ENCODE measurements at regions not wholly inside any gene's neighbourhood (a gene's known extent, or its start where the extent isn't known, plus 50 kb on each side); places are given as distances from the start of the nearest gene placed in this dataset.
"Not testable (repeated sequence)": the region's sequence is repeated elsewhere in the genome, so short reads cannot be mapped to it uniquely, and the experiment has no call there.

GRCh38 chr19:30686826-30687566, 314.8 kb downstream of the ZNF536 start:
- no peak for DNase-seq (ENCODE audit: low read depth in 1 of 2, low spot score in 1 of 2)

GRCh38 chr19:30686176-30686820, 314.1 kb downstream of the ZNF536 start:
- no peak for DNase-seq (ENCODE audit: low read depth in 1 of 2, low spot score in 1 of 2)

DNA sequence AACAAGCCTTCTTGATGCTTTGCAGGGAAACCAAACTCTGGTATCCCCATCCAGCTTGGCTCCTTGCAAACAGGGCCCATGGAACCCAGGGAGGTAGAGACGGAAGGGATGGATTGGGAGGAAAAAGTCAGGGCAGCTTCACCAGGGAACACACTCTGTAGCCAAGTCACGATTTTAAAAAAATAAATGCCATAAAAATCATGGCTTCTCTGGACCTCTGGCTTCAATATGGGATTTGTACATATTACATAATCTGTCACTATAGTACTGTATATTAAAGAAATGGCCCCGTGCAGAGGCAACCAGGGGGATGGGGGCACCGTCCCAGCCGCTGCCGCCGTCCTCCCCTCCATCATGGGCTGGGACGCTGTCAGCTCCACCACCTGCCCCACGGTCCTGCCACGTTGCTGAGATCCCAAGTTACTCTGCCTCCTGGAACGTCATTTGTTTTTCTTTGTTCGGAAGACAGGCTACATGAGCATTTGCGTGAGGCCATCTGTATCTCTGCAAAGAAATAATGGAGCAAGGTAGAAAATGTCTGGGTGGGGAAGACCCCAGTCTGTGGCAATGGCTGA, 313.3 kb downstream of the ZNF536 start:
- DNase-seq (ENCODE audit: low read depth in 1 of 2, low spot score in 1 of 2), result no peak

- no peak for DNase-seq (ENCODE audit: low read depth in 1 of 2, low spot score in 1 of 2)
Observed at GRCh38 chr19:30684613-30685012, 312.4 kb downstream of the ZNF536 start.

DNA sequence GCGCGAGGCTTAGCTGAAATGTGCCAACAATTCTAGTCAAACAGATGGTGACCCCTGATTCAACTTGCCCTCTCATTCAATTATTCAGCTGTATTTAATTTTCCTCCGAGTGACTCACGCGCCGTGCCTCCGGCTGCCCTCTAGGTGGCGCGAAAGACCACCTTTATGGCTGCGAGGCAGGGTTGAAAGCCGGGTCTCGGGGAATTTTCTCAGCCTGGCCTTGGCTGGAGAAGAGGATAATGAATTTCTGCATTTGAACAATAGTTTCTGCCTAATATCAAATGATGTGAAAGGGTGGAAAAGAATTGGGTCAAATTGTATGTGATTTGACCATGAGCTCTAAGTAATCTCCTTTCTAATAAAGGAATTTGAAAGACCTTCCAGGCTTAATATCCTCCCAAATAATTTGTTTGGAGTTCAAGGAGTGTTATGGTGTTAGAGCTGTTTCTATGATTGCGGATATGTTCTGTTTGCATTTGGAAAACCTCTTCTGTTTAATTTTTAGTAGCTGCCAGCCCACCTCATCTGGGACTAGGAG, 310.9 kb downstream of the ZNF536 start:
- DNase-seq (ENCODE audit: low read depth in 1 of 2, low spot score in 1 of 2), result peak; percentile 10 to 17

DNA sequence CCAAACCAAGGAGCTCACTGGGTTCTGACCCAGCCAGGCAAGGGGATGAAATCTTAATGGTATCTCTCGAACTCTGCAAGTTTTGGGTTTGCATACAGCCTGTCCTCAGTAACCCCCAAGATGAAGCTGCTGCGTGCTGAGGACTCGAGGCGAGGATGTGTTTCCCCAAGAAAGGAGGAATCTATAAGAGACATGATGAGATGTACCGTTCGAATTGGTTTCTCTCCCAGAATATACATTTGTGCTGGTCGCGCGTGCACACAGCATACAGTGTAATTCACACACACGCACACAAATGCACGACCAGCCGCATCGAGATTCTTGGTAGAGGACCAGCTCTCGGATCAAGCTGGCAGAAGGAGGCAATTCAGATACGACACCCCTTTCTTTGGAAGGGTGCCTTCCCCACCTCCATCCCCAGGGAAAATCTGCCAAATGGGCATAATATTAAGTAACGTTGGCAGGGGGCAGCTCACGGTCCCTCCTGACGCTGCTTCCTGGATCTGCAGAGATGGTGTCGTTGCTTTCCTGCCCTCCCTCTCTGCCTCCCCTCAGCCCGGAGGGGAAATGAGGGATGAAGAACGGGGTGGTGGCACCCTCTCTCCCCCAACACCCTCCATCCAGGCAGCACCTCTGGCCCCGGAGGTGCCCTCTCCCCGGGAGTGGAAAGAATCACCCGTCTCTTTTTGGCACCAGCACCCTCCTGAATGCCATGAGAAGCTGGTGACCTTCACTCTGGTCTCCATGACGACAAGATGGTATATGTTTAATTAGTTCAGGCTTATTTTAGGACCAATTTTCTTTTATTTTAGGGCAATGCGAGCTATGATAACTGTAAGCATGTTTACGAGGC, 310.2 kb downstream of the ZNF536 start:
- no peak for DNase-seq (ENCODE audit: low read depth in 1 of 2, low spot score in 1 of 2)

GRCh38 chr19:30681162-30682100, 309.2 kb downstream of the ZNF536 start:
- DNase-seq (ENCODE audit: low read depth in 1 of 2, low spot score in 1 of 2), result no peak

GRCh38 chr19:30680399-30680798, 308.2 kb downstream of the ZNF536 start:
- DNase-seq (ENCODE audit: low read depth in 1 of 2, low spot score in 1 of 2), result not testable (repeated sequence)

- DNase-seq (ENCODE audit: low read depth in 1 of 2, low spot score in 1 of 2), result no peak
Observed at GRCh38 chr19:30679789-30680188, 307.6 kb downstream of the ZNF536 start.

- DNase-seq (ENCODE audit: low read depth in 1 of 2, low spot score in 1 of 2), result no peak
Observed at GRCh38 chr19:30679153-30679702, 307.0 kb downstream of the ZNF536 start.

DNA sequence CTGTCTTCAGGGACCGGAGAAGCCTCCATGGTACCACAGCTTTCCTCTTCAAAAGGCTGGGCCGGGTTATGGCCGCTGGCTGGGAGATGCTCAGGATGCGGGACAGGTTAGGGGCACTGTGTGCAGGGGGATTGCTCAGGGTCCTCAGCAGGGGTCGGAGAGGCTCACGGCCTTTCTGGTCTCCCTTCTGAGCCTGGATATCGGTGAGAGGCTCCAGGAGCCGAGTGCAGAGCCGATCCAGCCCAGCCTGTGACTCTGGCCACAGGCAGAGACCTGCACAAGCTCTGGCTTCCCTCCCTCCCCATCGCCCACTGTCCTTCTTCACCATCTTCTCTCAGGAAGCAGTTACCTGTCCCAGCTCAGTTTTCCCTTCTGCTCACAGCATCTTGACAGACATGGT, 306.0 kb downstream of the ZNF536 start:
- no peak for DNase-seq (ENCODE audit: low read depth in 1 of 2, low spot score in 1 of 2)

DNA sequence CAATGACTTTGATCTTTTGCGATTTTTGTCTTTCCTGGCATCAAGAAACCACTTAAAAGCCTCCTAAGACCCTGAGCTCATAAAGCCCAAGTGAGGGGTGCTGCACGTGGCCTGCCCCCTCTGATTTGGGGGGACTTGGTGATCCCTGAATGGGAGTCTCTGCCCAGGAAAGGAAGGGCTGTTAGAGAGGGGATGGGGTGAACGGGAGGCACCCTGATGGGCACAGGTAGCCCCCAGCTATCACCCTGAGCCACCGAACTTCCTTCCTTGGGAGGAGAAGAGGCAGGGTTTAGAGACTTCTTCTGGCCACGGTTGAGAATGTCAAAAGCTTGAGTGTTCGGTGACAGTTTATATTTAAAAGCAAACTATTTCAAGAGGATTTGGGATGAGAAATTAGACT, 305.5 kb downstream of the ZNF536 start:
- DNase-seq (ENCODE audit: low read depth in 1 of 2, low spot score in 1 of 2), result no peak

DNA sequence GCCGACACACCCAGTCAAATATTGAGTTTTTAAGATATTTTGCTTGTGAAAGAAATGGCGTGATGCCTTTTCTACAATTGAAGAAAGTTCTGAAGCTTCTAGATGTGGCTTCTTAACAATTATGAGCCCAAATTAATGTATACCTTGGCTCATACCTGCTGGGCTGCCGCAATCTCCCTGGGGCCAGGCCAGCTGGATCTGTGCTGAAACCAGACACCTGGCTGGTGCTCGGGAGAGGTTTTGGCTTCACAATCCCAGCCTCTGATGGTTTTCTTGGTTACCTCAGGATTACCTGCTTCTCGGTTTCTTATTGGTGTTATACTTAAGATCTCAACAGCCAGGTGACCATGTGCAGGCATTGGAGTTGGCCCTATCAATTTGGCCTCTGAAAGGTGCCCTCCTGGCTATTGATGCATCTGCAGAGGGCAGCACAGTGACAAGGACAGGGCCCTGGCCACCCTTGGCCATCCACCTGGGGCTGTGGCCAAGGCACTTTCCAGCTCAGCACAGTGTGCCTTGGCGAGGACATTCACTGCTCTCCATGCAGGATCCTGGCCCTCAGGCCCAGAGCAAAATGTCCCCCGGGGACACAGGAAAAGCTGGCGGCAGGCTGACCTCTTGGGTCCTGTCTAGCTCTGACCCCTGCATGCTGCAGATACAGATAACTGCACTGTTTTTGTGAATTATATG, 305.0 kb downstream of the ZNF536 start:
- DNase-seq (ENCODE audit: low read depth in 1 of 2, low spot score in 1 of 2), result no peak

- DNase-seq (ENCODE audit: low read depth in 1 of 2, low spot score in 1 of 2), result no peak
Observed at GRCh38 chr19:30675086-30675485, 302.9 kb downstream of the ZNF536 start.

- DNase-seq (ENCODE audit: low read depth in 1 of 2, low spot score in 1 of 2), result no peak
Observed at GRCh38 chr19:30674656-30675055, 302.5 kb downstream of the ZNF536 start.

GRCh38 chr19:30673336-30673735, 301.2 kb downstream of the ZNF536 start:
- DNase-seq (ENCODE audit: low read depth in 1 of 2, low spot score in 1 of 2), result no peak

GRCh38 chr19:30672926-30673325, 300.7 kb downstream of the ZNF536 start:
- DNase-seq (ENCODE audit: low read depth in 1 of 2, low spot score in 1 of 2), result no peak

- no peak for DNase-seq (ENCODE audit: low read depth in 1 of 2, low spot score in 1 of 2)
Observed at GRCh38 chr19:30671622-30672051, 299.5 kb downstream of the ZNF536 start.

GRCh38 chr19:30671367-30671619, 299.1 kb downstream of the ZNF536 start:
- no peak for DNase-seq (ENCODE audit: low read depth in 1 of 2, low spot score in 1 of 2)
